ENCODE measurements at regions not wholly inside any gene's neighbourhood (a gene's known extent, or its start where the extent isn't known, plus 50 kb on each side); places are given as distances from the start of the nearest gene placed in this dataset.
"Not testable (repeated sequence)": the region's sequence is repeated elsewhere in the genome, so short reads cannot be mapped to it uniquely, and the experiment has no call there.

DNA sequence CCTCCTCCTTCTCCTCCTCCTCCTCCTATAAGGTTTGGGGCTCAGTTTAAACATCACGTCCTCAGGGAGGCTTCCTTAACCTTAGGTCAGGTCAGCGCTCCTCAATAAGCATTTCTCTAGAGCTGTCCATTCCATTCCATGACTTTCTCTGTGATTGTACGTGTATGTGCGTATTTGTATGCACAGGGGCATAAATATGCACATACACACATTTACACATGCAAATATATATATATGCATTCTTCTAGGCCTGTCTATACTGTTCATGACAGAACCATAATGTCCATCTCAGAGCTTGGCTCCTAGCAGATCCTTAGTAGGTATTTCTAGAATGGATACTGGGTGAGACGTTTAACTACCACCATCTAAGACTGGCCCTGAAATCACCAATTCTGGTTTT, 258.6 kb downstream of the STIM2 start:
- H3K27me3 ChIP-seq (replicated peaks; ENCODE audit: insufficient read depth): no peaks in the 10 kb centered on the region
- no peaks in the 10 kb centered on the region for H3F3A ChIP-seq (ENCODE audit: insufficient read depth)
- 38 to 44% methylated on average over 5 of the region's 5 CpGs for WGBS, 2 experiments (ENCODE audit: low coverage in 1 of 2, low lambda C conversion rate in 2 of 2, missing lambda C conversion rate in 2 of 2)
- H3K9ac ChIP-seq: no peak overlapping the region
- in situ Hi-C loops (cut with MboI): no loop called here
- H3K9me3 ChIP-seq (ENCODE audit: low read depth): no peaks in the 10 kb centered on the region
- H4K20me1 ChIP-seq (ENCODE audit: insufficient read depth): no peaks in the 10 kb centered on the region
- H3K9me2 ChIP-seq (ENCODE audit: insufficient read depth): no peaks in the 10 kb centered on the region
- TF ChIP-seq EZH2 (IDR thresholded peaks at IDR 0.05; ENCODE audit: insufficient read depth, poor library complexity, severe bottlenecking) (no peak), EZH2phosphoT487 (IDR thresholded peaks at IDR 0.05; ENCODE audit: insufficient read depth, low read depth) (no peak)
- no peak overlapping the region for H3K4me3 ChIP-seq
- DNase-seq: no peak
- H2AFZ ChIP-seq: no peak overlapping the region
- no peak overlapping the region for H3K27ac ChIP-seq
- H3K36me3 ChIP-seq (ENCODE audit: low read depth): no peaks in the 10 kb centered on the region
- H3K4me1 ChIP-seq (ENCODE audit: insufficient read depth): no peaks in the 10 kb centered on the region
- H3K79me2 ChIP-seq (ENCODE audit: insufficient read depth): no peaks in the 10 kb centered on the region
- no peak overlapping the region for H3K4me2 ChIP-seq (ENCODE audit: unreplicated experiment)

DNA sequence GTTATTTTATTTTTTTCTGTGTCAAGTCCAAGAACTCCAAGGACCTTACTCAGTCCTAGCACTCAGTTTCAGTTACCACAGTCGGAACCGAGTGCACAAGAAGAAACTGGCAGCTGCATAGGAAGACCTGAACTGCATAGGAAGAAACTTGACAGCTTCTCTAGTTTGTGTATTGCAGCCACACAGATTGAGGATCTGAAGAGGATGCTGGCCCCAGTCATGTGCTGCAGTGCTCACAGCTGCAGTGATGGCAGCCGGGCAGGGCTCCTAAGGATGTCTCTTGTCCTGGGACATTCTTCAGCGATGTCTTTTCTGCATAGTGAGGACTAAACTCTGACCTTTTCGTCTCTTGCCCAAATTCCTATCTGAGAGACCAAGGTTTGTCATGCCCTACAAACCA, 261.2 kb downstream of the STIM2 start:
- Histone ChIP-seq H3F3A (ENCODE audit: insufficient read depth) (no peaks in the 10 kb centered on the region), H3K4me1 (ENCODE audit: insufficient read depth) (no peaks in the 10 kb centered on the region), H3K36me3 (ENCODE audit: low read depth) (no peaks in the 10 kb centered on the region), H3K9ac (no peak overlapping the region), H3K9me3 (ENCODE audit: low read depth) (no peaks in the 10 kb centered on the region), H2AFZ (no peak overlapping the region), H3K27ac (no peak overlapping the region), H3K4me3 (no peak overlapping the region), H4K20me1 (ENCODE audit: insufficient read depth) (no peaks in the 10 kb centered on the region), H3K4me2 (ENCODE audit: unreplicated experiment) (no peak overlapping the region), H3K79me2 (ENCODE audit: insufficient read depth) (no peaks in the 10 kb centered on the region), H3K9me2 (ENCODE audit: insufficient read depth) (no peaks in the 10 kb centered on the region), H3K27me3 (replicated peaks; ENCODE audit: insufficient read depth) (no peaks in the 10 kb centered on the region)
- DNase-seq: no peak
- in situ Hi-C loops (cut with MboI): no loop called here
- 24 to 30% methylated on average over 5 of the region's 5 CpGs for WGBS, 2 experiments (ENCODE audit: low coverage in 1 of 2, low lambda C conversion rate in 2 of 2, missing lambda C conversion rate in 2 of 2)
- TF ChIP-seq EZH2phosphoT487 (IDR thresholded peaks at IDR 0.05; ENCODE audit: insufficient read depth, low read depth) (no peak), EZH2 (IDR thresholded peaks at IDR 0.05; ENCODE audit: insufficient read depth, poor library complexity, severe bottlenecking) (no peak)

- H3K4me3 ChIP-seq: no peak overlapping the region
- in situ Hi-C loops (cut with MboI): no loop called here
- no peaks in the 10 kb centered on the region for H3K79me2 ChIP-seq (ENCODE audit: insufficient read depth)
- no peaks in the 10 kb centered on the region for H3K4me1 ChIP-seq (ENCODE audit: insufficient read depth)
- H4K20me1 ChIP-seq (ENCODE audit: insufficient read depth): no peaks in the 10 kb centered on the region
- no peaks in the 10 kb centered on the region for H3K27me3 ChIP-seq (replicated peaks; ENCODE audit: insufficient read depth)
- H3F3A ChIP-seq (ENCODE audit: insufficient read depth): no peaks in the 10 kb centered on the region
- no peak overlapping the region for H3K27ac ChIP-seq
- no peak for DNase-seq
- no peaks in the 10 kb centered on the region for H3K9me2 ChIP-seq (ENCODE audit: insufficient read depth)
- no peaks in the 10 kb centered on the region for H3K36me3 ChIP-seq (ENCODE audit: low read depth)
- TF ChIP-seq EZH2phosphoT487 (IDR thresholded peaks at IDR 0.05; ENCODE audit: insufficient read depth, low read depth): no peak
- TF ChIP-seq EZH2 (IDR thresholded peaks at IDR 0.05; ENCODE audit: insufficient read depth, poor library complexity, severe bottlenecking): no peak
- H2AFZ ChIP-seq: no peak overlapping the region
- no peak overlapping the region for H3K9ac ChIP-seq
- H3K4me2 ChIP-seq (ENCODE audit: unreplicated experiment): no peak overlapping the region
- no peaks in the 10 kb centered on the region for H3K9me3 ChIP-seq (ENCODE audit: low read depth)
- WGBS, 2 experiments (ENCODE audit: low coverage in 1 of 2, low lambda C conversion rate in 2 of 2, missing lambda C conversion rate in 2 of 2): 5% methylated on average over 3 of the region's 3 CpGs
Observed at GRCh38 chr4:27123123-27123768, 262.6 kb downstream of the STIM2 start.

DNA sequence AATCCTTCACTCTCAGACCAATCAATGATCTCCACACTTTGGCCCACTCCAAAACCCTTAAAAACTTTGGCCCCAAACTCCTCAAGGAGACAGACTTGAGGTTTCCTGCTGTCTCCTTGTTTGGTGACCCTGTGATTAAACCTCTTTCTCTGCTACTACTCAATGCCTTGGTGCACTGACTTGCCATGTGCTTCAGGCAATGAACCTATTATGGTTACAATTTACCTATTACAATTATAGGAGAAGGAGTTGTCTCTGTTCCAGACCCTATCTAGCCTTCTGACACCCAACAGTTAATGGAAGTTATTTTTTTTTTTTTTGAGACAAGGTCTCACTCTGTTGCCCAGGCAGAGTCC, 263.1 kb downstream of the STIM2 start:
- no peak overlapping the region for H3K4me3 ChIP-seq
- no peaks in the 10 kb centered on the region for H3K27me3 ChIP-seq (replicated peaks; ENCODE audit: insufficient read depth)
- H3K79me2 ChIP-seq (ENCODE audit: insufficient read depth): no peaks in the 10 kb centered on the region
- no peak overlapping the region for H3K9ac ChIP-seq
- no peak overlapping the region for H3K4me2 ChIP-seq (ENCODE audit: unreplicated experiment)
- no peaks in the 10 kb centered on the region for H3K4me1 ChIP-seq (ENCODE audit: insufficient read depth)
- no peak for DNase-seq
- H3K9me2 ChIP-seq (ENCODE audit: insufficient read depth): no peaks in the 10 kb centered on the region
- no peaks in the 10 kb centered on the region for H3K36me3 ChIP-seq (ENCODE audit: low read depth)
- TF ChIP-seq EZH2 (IDR thresholded peaks at IDR 0.05; ENCODE audit: insufficient read depth, poor library complexity, severe bottlenecking) (no peak), EZH2phosphoT487 (IDR thresholded peaks at IDR 0.05; ENCODE audit: insufficient read depth, low read depth) (no peak)
- H2AFZ ChIP-seq: no peak overlapping the region
- in situ Hi-C loops (cut with MboI): no loop called here
- H3K9me3 ChIP-seq (ENCODE audit: low read depth): no peaks in the 10 kb centered on the region
- no peak overlapping the region for H3K27ac ChIP-seq
- no peaks in the 10 kb centered on the region for H3F3A ChIP-seq (ENCODE audit: insufficient read depth)
- H4K20me1 ChIP-seq (ENCODE audit: insufficient read depth): no peaks in the 10 kb centered on the region

- H3K79me2 ChIP-seq (ENCODE audit: insufficient read depth); H3K27ac ChIP-seq; DNase-seq; H3K9ac ChIP-seq; H2AFZ ChIP-seq; H4K20me1 ChIP-seq (ENCODE audit: insufficient read depth); H3F3A ChIP-seq (ENCODE audit: insufficient read depth); in situ Hi-C loops (cut with MboI); H3K4me2 ChIP-seq (ENCODE audit: unreplicated experiment); H3K9me2 ChIP-seq (ENCODE audit: insufficient read depth); H3K27me3 ChIP-seq (replicated peaks; ENCODE audit: insufficient read depth); H3K4me1 ChIP-seq (ENCODE audit: insufficient read depth); H3K9me3 ChIP-seq (ENCODE audit: low read depth); H3K4me3 ChIP-seq; H3K36me3 ChIP-seq (ENCODE audit: low read depth): not testable (repeated sequence)
- WGBS, 2 experiments (ENCODE audit: low coverage in 1 of 2, low lambda C conversion rate in 2 of 2, missing lambda C conversion rate in 2 of 2): 35 to 41% methylated on average over 4 of the region's 4 CpGs
Observed at GRCh38 chr4:27126895-27127294, 266.3 kb downstream of the STIM2 start.
